ENCODE measurements at regions not wholly inside any gene's neighbourhood (a gene's known extent, or its start where the extent isn't known, plus 50 kb on each side); places are given as distances from the start of the nearest gene placed in this dataset.

DNA sequence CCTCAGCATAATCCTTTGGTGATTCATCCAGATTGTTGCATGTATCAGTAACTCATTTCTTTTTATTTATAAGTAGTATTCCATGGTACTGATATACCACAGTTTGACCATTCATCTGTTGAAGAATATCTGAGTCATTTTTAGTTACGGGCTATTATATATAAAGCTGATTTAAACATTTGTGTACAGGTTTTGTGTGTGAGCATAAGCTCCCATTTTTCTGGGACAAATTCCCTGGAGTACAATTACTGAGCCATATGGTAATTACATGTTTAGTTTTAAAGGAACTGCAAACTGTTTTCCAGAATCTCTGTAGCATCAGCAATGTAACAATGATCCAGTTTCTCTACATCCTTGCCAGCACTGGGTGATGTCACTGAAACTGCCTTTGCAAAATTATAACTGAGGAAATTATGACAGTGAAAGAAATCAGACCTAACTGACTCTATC, 236.2 kb upstream of the KRR1 start:
- Histone ChIP-seq H3K4me2 (no peak overlapping the region), H2AFZ (replicated peaks) (no peak overlapping the region), H3K27ac (no peak overlapping the region), H3K36me3 (no peaks in the 10 kb centered on the region), H3K4me1 (no peaks in the 10 kb centered on the region), H3K27me3 (no peaks in the 10 kb centered on the region), H3K9me3 (ENCODE audit: low read depth) (no peaks in the 10 kb centered on the region), H3K9ac (no peak overlapping the region), H3K4me3 (no peak overlapping the region), H3K79me2 (ENCODE audit: low read depth) (no peaks in the 10 kb centered on the region), H4K20me1 (ENCODE audit: low read depth) (no peaks in the 10 kb centered on the region), H3F3A (ENCODE audit: low read depth) (no peaks in the 10 kb centered on the region)
- H3K4me3 Mint-ChIP-seq = no peak overlapping the region
- DNase-seq (ENCODE audit: low spot score) = no peak
- H3K27ac Mint-ChIP-seq = no peak overlapping the region
- no peaks in the 10 kb centered on the region for H3K4me1 Mint-ChIP-seq
- peaks cover 2% of the 10 kb centered on the region for H3K27me3 Mint-ChIP-seq (ENCODE audit: insufficient read depth, low read depth)
- H3K36me3 Mint-ChIP-seq = no peaks in the 10 kb centered on the region
- TF ChIP-seq EZH2phosphoT487 (IDR thresholded peaks at IDR 0.05) (no peak), EZH2 (IDR thresholded peaks at IDR 0.05) (no peak)
- TF ChIP-seq, protein P1, sequence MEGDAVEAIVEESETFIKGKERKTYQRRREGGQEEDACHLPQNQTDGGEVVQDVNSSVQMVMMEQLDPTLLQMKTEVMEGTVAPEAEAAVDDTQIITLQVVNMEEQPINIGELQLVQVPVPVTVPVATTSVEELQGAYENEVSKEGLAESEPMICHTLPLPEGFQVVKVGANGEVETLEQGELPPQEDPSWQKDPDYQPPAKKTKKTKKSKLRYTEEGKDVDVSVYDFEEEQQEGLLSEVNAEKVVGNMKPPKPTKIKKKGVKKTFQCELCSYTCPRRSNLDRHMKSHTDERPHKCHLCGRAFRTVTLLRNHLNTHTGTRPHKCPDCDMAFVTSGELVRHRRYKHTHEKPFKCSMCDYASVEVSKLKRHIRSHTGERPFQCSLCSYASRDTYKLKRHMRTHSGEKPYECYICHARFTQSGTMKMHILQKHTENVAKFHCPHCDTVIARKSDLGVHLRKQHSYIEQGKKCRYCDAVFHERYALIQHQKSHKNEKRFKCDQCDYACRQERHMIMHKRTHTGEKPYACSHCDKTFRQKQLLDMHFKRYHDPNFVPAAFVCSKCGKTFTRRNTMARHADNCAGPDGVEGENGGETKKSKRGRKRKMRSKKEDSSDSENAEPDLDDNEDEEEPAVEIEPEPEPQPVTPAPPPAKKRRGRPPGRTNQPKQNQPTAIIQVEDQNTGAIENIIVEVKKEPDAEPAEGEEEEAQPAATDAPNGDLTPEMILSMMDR (IDR thresholded peaks at IDR 0.05) = no peak
- peaks cover 4% of the 10 kb centered on the region for H3K9me3 Mint-ChIP-seq

DNA sequence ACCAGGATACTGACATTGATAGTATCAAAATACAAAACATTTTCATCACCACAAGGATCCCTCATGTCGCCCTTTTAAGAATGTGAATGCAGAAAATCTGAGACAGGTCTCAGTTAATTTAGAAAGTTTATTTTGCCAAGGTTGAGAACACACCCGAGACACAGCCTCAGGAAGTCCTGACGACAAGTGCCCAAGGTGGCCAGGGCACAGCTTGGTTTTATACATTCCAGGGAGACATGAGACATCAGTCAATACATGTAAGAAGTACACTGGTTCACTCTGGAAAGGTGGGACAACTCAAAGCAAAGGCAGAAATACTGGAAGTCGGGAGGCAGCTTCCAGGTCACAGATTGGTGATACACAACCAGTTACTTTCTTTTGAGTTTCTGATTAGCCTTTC, 235.2 kb upstream of the KRR1 start:
- Mint-ChIP-seq H3K36me3 (no peaks in the 10 kb centered on the region), H3K4me1 (no peaks in the 10 kb centered on the region), H3K27ac (no peak overlapping the region), H3K4me3 (no peak overlapping the region), H3K27me3 (ENCODE audit: insufficient read depth, low read depth) (peaks cover 5% of the 10 kb centered on the region), H3K9me3 (peaks cover 6% of the 10 kb centered on the region)
- Histone ChIP-seq H3K9me3 (ENCODE audit: low read depth) (no peaks in the 10 kb centered on the region), H3K27me3 (no peaks in the 10 kb centered on the region), H3K4me1 (no peaks in the 10 kb centered on the region), H3K4me2 (no peak overlapping the region), H4K20me1 (ENCODE audit: low read depth) (no peaks in the 10 kb centered on the region), H3K36me3 (no peaks in the 10 kb centered on the region), H2AFZ (replicated peaks) (no peak overlapping the region), H3F3A (ENCODE audit: low read depth) (no peaks in the 10 kb centered on the region), H3K9ac (no peak overlapping the region), H3K4me3 (no peak overlapping the region), H3K27ac (no peak overlapping the region), H3K79me2 (ENCODE audit: low read depth) (no peaks in the 10 kb centered on the region)
- no peak for DNase-seq (ENCODE audit: low spot score)
- TF ChIP-seq EZH2phosphoT487 (IDR thresholded peaks at IDR 0.05) = no peak
- TF ChIP-seq, protein P1 (IDR thresholded peaks at IDR 0.05) = no peak
- no peak for TF ChIP-seq EZH2 (IDR thresholded peaks at IDR 0.05)

DNA sequence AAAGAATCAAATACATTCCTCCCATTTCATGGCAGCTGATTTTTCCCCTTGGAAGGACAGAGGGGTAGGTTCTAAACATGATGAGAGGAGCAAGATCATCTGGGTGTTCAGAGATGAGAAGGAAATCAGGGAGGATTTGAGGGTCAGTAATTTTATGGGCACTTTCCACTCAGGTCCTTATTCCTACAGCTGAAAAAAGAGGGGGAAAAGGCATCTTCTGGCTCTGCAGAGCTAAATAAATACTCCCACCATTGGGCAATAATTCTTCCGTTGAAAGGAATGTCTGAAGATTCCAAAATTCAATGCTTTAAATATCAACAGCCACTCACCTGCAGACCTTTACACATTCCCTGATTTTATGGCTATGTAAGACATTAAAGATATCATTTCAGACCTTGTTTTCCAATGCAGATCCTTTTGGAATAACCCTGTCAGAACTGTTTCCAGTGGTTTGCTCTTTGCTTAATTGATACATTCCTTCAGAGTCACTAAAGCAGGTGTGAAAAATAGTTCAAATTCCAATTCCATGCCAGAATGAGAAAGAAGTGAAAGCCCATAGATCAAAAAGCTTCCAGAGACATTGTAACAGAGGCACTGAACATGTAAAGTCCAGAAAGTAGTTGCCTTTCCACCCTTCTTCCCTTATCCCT, 233.3 kb upstream of the KRR1 start:
- H3K4me3 Mint-ChIP-seq = no peak overlapping the region
- no peak overlapping the region for H3K27ac Mint-ChIP-seq
- Histone ChIP-seq H3F3A (ENCODE audit: low read depth) (no peaks in the 10 kb centered on the region), H3K36me3 (no peaks in the 10 kb centered on the region), H3K9ac (no peak overlapping the region), H3K4me3 (no peak overlapping the region), H3K9me3 (ENCODE audit: low read depth) (no peaks in the 10 kb centered on the region), H3K27me3 (no peaks in the 10 kb centered on the region), H4K20me1 (ENCODE audit: low read depth) (no peaks in the 10 kb centered on the region), H3K79me2 (ENCODE audit: low read depth) (no peaks in the 10 kb centered on the region), H3K4me2 (no peak overlapping the region), H3K27ac (no peak overlapping the region), H2AFZ (replicated peaks) (no peak overlapping the region), H3K4me1 (no peaks in the 10 kb centered on the region)
- DNase-seq (ENCODE audit: low spot score) = no peak
- H3K4me1 Mint-ChIP-seq = peaks cover 2% of the 10 kb centered on the region
- H3K9me3 Mint-ChIP-seq = peaks cover 7% of the 10 kb centered on the region
- no peaks in the 10 kb centered on the region for H3K36me3 Mint-ChIP-seq
- TF ChIP-seq, protein P1 (IDR thresholded peaks at IDR 0.05) = no peak
- TF ChIP-seq EZH2phosphoT487 (IDR thresholded peaks at IDR 0.05) = no peak
- TF ChIP-seq EZH2 (IDR thresholded peaks at IDR 0.05) = no peak
- H3K27me3 Mint-ChIP-seq (ENCODE audit: insufficient read depth, low read depth) = peaks cover 8% of the 10 kb centered on the region
